ENCODE measurements at regions not wholly inside any gene's neighbourhood (a gene's known extent, or its start where the extent isn't known, plus 50 kb on each side); places are given as distances from the start of the nearest gene placed in this dataset.

- TF ChIP-seq, protein P1, sequence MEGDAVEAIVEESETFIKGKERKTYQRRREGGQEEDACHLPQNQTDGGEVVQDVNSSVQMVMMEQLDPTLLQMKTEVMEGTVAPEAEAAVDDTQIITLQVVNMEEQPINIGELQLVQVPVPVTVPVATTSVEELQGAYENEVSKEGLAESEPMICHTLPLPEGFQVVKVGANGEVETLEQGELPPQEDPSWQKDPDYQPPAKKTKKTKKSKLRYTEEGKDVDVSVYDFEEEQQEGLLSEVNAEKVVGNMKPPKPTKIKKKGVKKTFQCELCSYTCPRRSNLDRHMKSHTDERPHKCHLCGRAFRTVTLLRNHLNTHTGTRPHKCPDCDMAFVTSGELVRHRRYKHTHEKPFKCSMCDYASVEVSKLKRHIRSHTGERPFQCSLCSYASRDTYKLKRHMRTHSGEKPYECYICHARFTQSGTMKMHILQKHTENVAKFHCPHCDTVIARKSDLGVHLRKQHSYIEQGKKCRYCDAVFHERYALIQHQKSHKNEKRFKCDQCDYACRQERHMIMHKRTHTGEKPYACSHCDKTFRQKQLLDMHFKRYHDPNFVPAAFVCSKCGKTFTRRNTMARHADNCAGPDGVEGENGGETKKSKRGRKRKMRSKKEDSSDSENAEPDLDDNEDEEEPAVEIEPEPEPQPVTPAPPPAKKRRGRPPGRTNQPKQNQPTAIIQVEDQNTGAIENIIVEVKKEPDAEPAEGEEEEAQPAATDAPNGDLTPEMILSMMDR (conservative IDR thresholded peaks at IDR 0.05; ENCODE audit: low read length), result no peak
- TF ChIP-seq EZH2phosphoT487 (IDR thresholded peaks at IDR 0.05; ENCODE audit: borderline replicate concordance), result no peak
These were observed 62.0 kb upstream of the HDDC2 start for GRCh38 chr6:125363824-125364165.

Data from Loucy (cell line).